Calu3 (cell line): ENCODE measurements at regions not wholly inside any gene's neighbourhood (a gene's known extent, or its start where the extent isn't known, plus 50 kb on each side); places are given as distances from the start of the nearest gene placed in this dataset.

ENCODE experiments used
- BruUV-seq: library from RNA; stranded (reverse); fragments of 400-500 nt; replicated peaks from 2 replicates; lab custom pipeline; 2021; lab: Mats Ljungman, UMichigan
- CTCF ChIA-PET: fragments of 300-600 bp; sonication (Branson Sonifier 250); formaldehyde crosslinking; loops from one replicate; lab custom pipeline; 2022; ENCODE audit warnings: antibody characterized with exemption; lab: Charles Lee
- DNase-seq: peaks from one replicate; pipeline ENCODE4 v3.0.0; 2022
- H3K27ac Mint-ChIP-seq: one replicate; pipeline ENCODE4 v1.8.0; 2022; ENCODE audit warnings: mixed read lengths; ENCODE audit not compliant: unreplicated experiment
- H3K27me3 Mint-ChIP-seq: one replicate; pipeline ENCODE4 v1.8.0; 2022; ENCODE audit warnings: mixed read lengths; ENCODE audit not compliant: unreplicated experiment
- H3K36me3 Mint-ChIP-seq: one replicate; pipeline ENCODE4 v1.8.0; 2022; ENCODE audit warnings: mild to moderate bottlenecking, moderate library complexity, mixed read lengths; ENCODE audit not compliant: insufficient read depth, unreplicated experiment
- H3K4me1 Mint-ChIP-seq: one replicate; pipeline ENCODE4 v1.8.0; 2022; ENCODE audit warnings: mild to moderate bottlenecking, low read depth, mixed read lengths; ENCODE audit not compliant: unreplicated experiment
- H3K4me3 Mint-ChIP-seq: one replicate; pipeline ENCODE4 v1.8.0; 2022; ENCODE audit warnings: mild to moderate bottlenecking, low read depth, moderate library complexity, mixed read lengths; ENCODE audit not compliant: unreplicated experiment
- H3K9me3 Mint-ChIP-seq: one replicate; pipeline ENCODE4 v1.8.0; 2022; ENCODE audit warnings: low read depth, mixed read lengths; ENCODE audit not compliant: unreplicated experiment
- CTCF ChIP-seq: fragments of 200-600 bp; IDR thresholded peaks from one replicate; pipeline ENCODE4 v1.8.0; 2022; ENCODE audit warnings: antibody characterized with exemption; ENCODE audit not compliant: unreplicated experiment
- intact Hi-C: fragments of 100-400 bp; cut with micrococcal nuclease; formaldehyde crosslinking; loops from one replicate; pipeline ENCODE4 v1.10.0; 2022; ENCODE audit not compliant: unreplicated experiment

- intact Hi-C loops = no loop called here
- CTCF ChIA-PET = no interaction called here
- no TSS peak for BruUV-seq
- Mint-ChIP-seq H3K27me3 (no peaks in the 10 kb centered on the region), H3K9me3 (peaks cover 4% of the 10 kb centered on the region), H3K4me1 (peaks cover 12% of the 10 kb centered on the region), H3K4me3 (no peak overlapping the region), H3K36me3 (peaks cover 15% of the 10 kb centered on the region), H3K27ac (no peak overlapping the region)
- no peak for TF ChIP-seq CTCF
- no peak for DNase-seq
These were observed 146.6 kb upstream of the PRSS16 start for GRCh38 chr6:27100921-27101320.

GRCh38 chr6:27101824-27102223 is 145.7 kb upstream of the PRSS16 start:
- no TSS peak for BruUV-seq
- peaks cover 9% of the 10 kb centered on the region for H3K36me3 Mint-ChIP-seq
- CTCF ChIA-PET = no interaction called here

GRCh38 chr6:27106382-27106781 is 141.1 kb upstream of the PRSS16 start:
- no peaks in the 10 kb centered on the region for H3K9me3 Mint-ChIP-seq
- no peaks in the 10 kb centered on the region for H3K4me1 Mint-ChIP-seq
- BruUV-seq = no TSS peak
- intact Hi-C loops = no loop called here
- CTCF ChIA-PET = interaction anchor here (0.5 kb wide), 1 partner anchor 58 kb away, joined by 5 read pairs; no protein-coding TSS in a partner anchor
- DNase-seq = no peak
- no peak overlapping the region for H3K4me3 Mint-ChIP-seq
- H3K27ac Mint-ChIP-seq = no peak overlapping the region
- no peaks in the 10 kb centered on the region for H3K27me3 Mint-ChIP-seq
- no peaks in the 10 kb centered on the region for H3K36me3 Mint-ChIP-seq
- no peak for TF ChIP-seq CTCF

More at GRCh38 chr6:27101824-27102223, 145.7 kb upstream of the PRSS16 start:
- no peak for DNase-seq
- Mint-ChIP-seq H3K4me3 (no peak overlapping the region), H3K9me3 (peaks cover 4% of the 10 kb centered on the region), H3K27ac (no peak overlapping the region), H3K27me3 (no peaks in the 10 kb centered on the region), H3K4me1 (peaks cover 9% of the 10 kb centered on the region)
- intact Hi-C loops = no loop called here
- TF ChIP-seq CTCF = no peak

DNA sequence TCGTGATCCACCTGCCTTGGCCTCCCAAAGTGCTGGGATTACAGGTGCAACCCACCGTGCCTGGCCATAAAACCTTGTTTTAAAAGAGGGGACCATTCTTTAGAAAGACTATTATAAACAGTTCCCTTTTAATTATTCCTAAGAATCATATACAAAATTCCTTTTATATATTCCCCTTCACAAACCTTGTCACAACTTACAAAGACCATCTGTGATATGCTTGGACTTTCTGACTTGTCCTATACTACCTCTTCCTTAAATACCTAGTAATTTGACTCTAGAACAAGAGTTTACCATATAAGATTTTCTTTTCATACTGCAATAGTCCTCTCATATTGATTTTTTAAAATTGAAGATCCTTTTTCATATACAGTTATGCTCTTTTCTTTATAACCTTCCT is 135.8 kb upstream of the PRSS16 start:
- intact Hi-C loops = no loop called here
- CTCF ChIA-PET = interaction anchor here (0.7 kb wide), 2 partner anchors 24 to 827 kb away, joined by 3 to 7 read pairs; no protein-coding TSS in a partner anchor
- DNase-seq = no peak
- H3K36me3 Mint-ChIP-seq = no peaks in the 10 kb centered on the region
- no peaks in the 10 kb centered on the region for H3K27me3 Mint-ChIP-seq
- H3K9me3 Mint-ChIP-seq = peaks cover 8% of the 10 kb centered on the region
- no peaks in the 10 kb centered on the region for H3K4me1 Mint-ChIP-seq
- no peak for TF ChIP-seq CTCF
- H3K27ac Mint-ChIP-seq = no peak overlapping the region
- no TSS peak for BruUV-seq
- H3K4me3 Mint-ChIP-seq = no peak overlapping the region
